ENCODE measurements at regions not wholly inside any gene's neighbourhood (a gene's known extent, or its start where the extent isn't known, plus 50 kb on each side); places are given as distances from the start of the nearest gene placed in this dataset.

DNA sequence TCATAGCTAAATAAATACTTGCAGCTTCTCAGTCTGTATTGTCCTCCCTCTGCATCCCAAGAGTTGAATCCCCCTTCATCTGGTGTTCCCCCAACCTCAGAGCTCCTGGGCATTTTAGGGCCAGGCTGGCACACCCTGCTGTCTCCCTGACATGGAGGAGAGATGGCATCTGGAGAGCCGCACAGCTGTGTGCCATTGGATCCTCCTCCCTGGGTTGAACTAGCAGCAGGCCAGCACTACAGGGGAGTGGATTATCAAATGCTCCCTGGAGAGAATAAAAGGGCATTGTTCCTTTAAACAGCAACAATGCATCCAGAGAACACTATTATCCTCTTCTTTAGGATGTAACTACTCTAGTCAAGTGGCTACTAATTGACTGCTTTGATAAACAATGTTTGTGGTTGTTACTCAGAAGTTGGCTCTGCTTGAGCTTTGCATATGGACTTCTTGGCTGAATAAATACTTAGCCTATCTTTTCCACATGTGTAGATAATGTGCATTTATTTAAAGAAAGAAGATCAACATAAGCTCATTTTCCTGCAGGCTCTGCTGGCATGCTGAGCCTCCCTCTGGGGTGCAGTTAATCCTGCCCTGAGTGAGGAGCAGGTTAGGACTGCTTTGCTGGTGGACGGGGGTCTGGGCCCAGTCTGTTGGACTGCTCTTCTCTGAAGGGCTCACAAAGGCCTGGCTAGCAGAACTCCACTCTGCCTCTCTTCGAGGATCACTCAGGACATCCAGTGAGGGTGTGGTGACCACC, 897.2 kb downstream of the TBC1D22A start:
- Histone ChIP-seq H3K27ac (no peak overlapping the region), H3K27me3 (replicated peaks in 1 of 7) (peaks cover 0 to 17% (median 0%) of the 10 kb centered on the region in 7 donors), H3K9me3 (peaks cover 0 to 26% (median 9%) of the 10 kb centered on the region in 8 donors), H3K4me3 (no peak overlapping the region), H3K4me1 (no peaks in the 10 kb centered on the region), H3K36me3 (no peaks in the 10 kb centered on the region)
- DNase-seq = no peak
- no peak for TF ChIP-seq CTCF (IDR thresholded peaks at IDR 0.05 in 8 of 11, conservative IDR thresholded peaks at IDR 0.05 in 3 of 11)
- no peak for TF ChIP-seq POLR2AphosphoS5 (IDR thresholded peaks at IDR 0.05)
- WGBS, 5 donors = 49 to 73% (median 65%) methylated on average over 3 of the region's 3 CpGs
- intact Hi-C loops (cut with DNase I; ENCODE audit: low total_unique reads) = no loop called here

- WGBS, 5 donors = 81 to 90% (median 85%) methylated on average over 5 of the region's 5 CpGs
- Histone ChIP-seq H3K4me3 (no peak overlapping the region), H3K4me1 (no peaks in the 10 kb centered on the region), H3K27ac (no peak overlapping the region), H3K27me3 (replicated peaks in 1 of 7) (peaks cover 0 to 11% (median 0%) of the 10 kb centered on the region in 7 donors), H3K36me3 (no peaks in the 10 kb centered on the region), H3K9me3 (peaks cover 0 to 11% (median 5%) of the 10 kb centered on the region in 8 donors)
- intact Hi-C loops (cut with DNase I; ENCODE audit: low total_unique reads) = no loop called here
- no peak for TF ChIP-seq POLR2AphosphoS5 (IDR thresholded peaks at IDR 0.05)
- no peak for TF ChIP-seq POLR2A (IDR thresholded peaks at IDR 0.05)
- no peak for TF ChIP-seq CTCF (IDR thresholded peaks at IDR 0.05 in 8 of 11, conservative IDR thresholded peaks at IDR 0.05 in 3 of 11)
- no peak for DNase-seq
Measured at GRCh38 chr22:47658182-47658581, 895.7 kb downstream of the TBC1D22A start.

DNA sequence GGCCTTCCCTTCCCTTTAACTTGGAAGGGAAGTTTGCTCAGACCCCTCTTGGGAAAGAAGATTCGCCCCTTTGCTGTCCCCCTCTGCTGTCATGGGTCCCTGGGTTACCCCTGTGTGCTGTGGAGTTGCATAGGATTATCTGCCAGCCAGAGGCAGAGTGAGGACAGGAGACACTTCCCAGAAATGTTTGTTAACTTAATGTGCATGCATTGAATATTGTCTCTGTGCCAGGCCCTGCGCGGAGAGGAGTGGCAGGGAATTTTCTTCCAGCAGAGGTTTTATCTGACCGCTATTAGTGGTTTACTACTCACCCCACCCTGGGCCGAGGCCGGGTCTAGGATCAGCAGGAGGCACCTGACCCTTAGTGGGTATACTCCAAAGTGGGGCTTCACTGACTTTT, 894.8 kb downstream of the TBC1D22A start:
- no peak for DNase-seq
- Histone ChIP-seq H3K9me3 (peaks cover 0 to 2% (median 0%) of the 10 kb centered on the region in 8 donors), H3K27me3 (replicated peaks in 1 of 7) (peaks cover 0 to 11% (median 0%) of the 10 kb centered on the region in 7 donors), H3K4me3 (no peak overlapping the region), H3K36me3 (no peaks in the 10 kb centered on the region), H3K4me1 (no peaks in the 10 kb centered on the region), H3K27ac (no peak overlapping the region)
- TF ChIP-seq POLR2A (IDR thresholded peaks at IDR 0.05) (no peak), POLR2AphosphoS5 (IDR thresholded peaks at IDR 0.05) (no peak), CTCF (IDR thresholded peaks at IDR 0.05 in 8 of 11, conservative IDR thresholded peaks at IDR 0.05 in 3 of 11) (no peak)
- intact Hi-C loops (cut with DNase I; ENCODE audit: low total_unique reads) = no loop called here
- WGBS, 5 donors = 67 to 81% (median 73%) methylated on average over 6 of the region's 6 CpGs

GRCh38 chr22:47656806-47657205, 894.4 kb downstream of the TBC1D22A start:
- no peaks in the 10 kb centered on the region for H3K4me1 ChIP-seq
- DNase-seq = no peak
- WGBS, 5 donors = 82 to 91% (median 87%) methylated on average over 7 to 8 of the region's 8 CpGs
- H3K4me3 ChIP-seq = no peak overlapping the region
- peaks cover 0 to 2% (median 0%) of the 10 kb centered on the region in 8 donors for H3K9me3 ChIP-seq
- TF ChIP-seq POLR2A (IDR thresholded peaks at IDR 0.05) = no peak
- intact Hi-C loops (cut with DNase I; ENCODE audit: low total_unique reads) = no loop called here
- no peaks in the 10 kb centered on the region for H3K36me3 ChIP-seq
- peaks cover 0 to 11% (median 0%) of the 10 kb centered on the region in 7 donors for H3K27me3 ChIP-seq (replicated peaks in 1 of 7)
- H3K27ac ChIP-seq = no peak overlapping the region

All from spleen (tissue), 11 donors.